Mesenchymal stem cell (in vitro differentiated cells and primary cell): ENCODE measurements at regions not wholly inside any gene's neighbourhood (a gene's known extent, or its start where the extent isn't known, plus 50 kb on each side); places are given as distances from the start of the nearest gene placed in this dataset.

Experiments
- DNase-seq: peaks from one replicate; pipeline ENCODE4 v3.0.0-alpha.2; 2013
- H2AFZ ChIP-seq: one replicate; pipeline ENCODE4 v1.6.1; 2013; ENCODE audit warnings: low read depth, mild to moderate bottlenecking, control low read depth, inconsistent platforms, low read length, moderate library complexity
- H2AK5ac ChIP-seq: 2 replicates; pipeline ENCODE4 v1.6.1; 2013; ENCODE audit warnings: low read length, moderate library complexity, mild to moderate bottlenecking, inconsistent platforms; ENCODE audit not compliant: severe bottlenecking
- H2BK120ac ChIP-seq: one replicate; pipeline ENCODE4 v1.6.1; 2013; ENCODE audit warnings: low read depth, mild to moderate bottlenecking, inconsistent platforms, low read length, moderate library complexity
- H2BK12ac ChIP-seq, 2 experiments: one replicate each; pipeline ENCODE4 v1.6.1; 2013; ENCODE audit warnings: inconsistent platforms in 2 of 2, low read length in 2 of 2, mild to moderate bottlenecking in 2 of 2, moderate library complexity in 2 of 2, control low read depth in 1 of 2
- H2BK15ac ChIP-seq: one replicate; pipeline ENCODE4 v1.6.1; 2013; ENCODE audit warnings: mild to moderate bottlenecking, low read depth, inconsistent platforms; ENCODE audit not compliant: poor library complexity, severe bottlenecking
- H2BK5ac ChIP-seq: 2 replicates; pipeline ENCODE4 v1.6.1; 2013; ENCODE audit warnings: low read depth, mild to moderate bottlenecking, low read length, control low read depth, inconsistent platforms; ENCODE audit not compliant: poor library complexity, severe bottlenecking
- H3K14ac ChIP-seq, 2 experiments: one replicate each; pipeline ENCODE4 v1.6.1; 2013; ENCODE audit warnings: inconsistent platforms in 2 of 2, low read length in 2 of 2, control low read depth in 1 of 2, mild to moderate bottlenecking in 1 of 2, moderate library complexity in 1 of 2
- H3K18ac ChIP-seq, 2 experiments: one replicate each; pipeline ENCODE4 v1.6.1; 2013; ENCODE audit warnings: inconsistent platforms in 2 of 2, low read length in 2 of 2, control low read depth in 1 of 2, low read depth in 1 of 2, mild to moderate bottlenecking in 1 of 2
- H3K23ac ChIP-seq, 2 experiments: one replicate each; pipeline ENCODE4 v1.6.1; 2013; ENCODE audit warnings: inconsistent platforms in 2 of 2, low read length in 2 of 2, mild to moderate bottlenecking in 2 of 2, moderate library complexity in 2 of 2, control low read depth in 1 of 2
- H3K27ac ChIP-seq: 2 replicates; pipeline ENCODE4 v1.5.1; 2013; ENCODE audit warnings: mild to moderate bottlenecking, moderate library complexity, low read length, control low read depth, inconsistent platforms; ENCODE audit not compliant: poor library complexity, severe bottlenecking
- H3K27me3 ChIP-seq, 2 experiments: 2 replicates each; pipeline versions ENCODE4 v1.6.1 to v1.7.0; 2013; ENCODE audit warnings: low read length in 2 of 2, mild to moderate bottlenecking in 2 of 2, moderate library complexity in 2 of 2, control low read depth in 1 of 2, inconsistent platforms in 1 of 2; ENCODE audit not compliant: control insufficient read depth in 1 of 2, insufficient read depth in 1 of 2
- H3K36me3 ChIP-seq, 2 experiments: 2 replicates each; pipeline versions ENCODE4 v1.6.1 to v1.7.0; 2013; ENCODE audit warnings: low read length in 2 of 2, control low read depth in 1 of 2, inconsistent platforms in 1 of 2, low read depth in 1 of 2, mild to moderate bottlenecking in 1 of 2; ENCODE audit not compliant: insufficient read depth in 2 of 2, control insufficient read depth in 1 of 2
- H3K4ac ChIP-seq, 2 experiments: one replicate each; pipeline ENCODE4 v1.6.1; 2013; ENCODE audit warnings: inconsistent platforms in 2 of 2, low read length in 2 of 2, mild to moderate bottlenecking in 2 of 2, moderate library complexity in 2 of 2, control low read depth in 1 of 2, low read depth in 1 of 2
- H3K4me1 ChIP-seq: 2 replicates; pipeline ENCODE4 v1.6.1; 2013; ENCODE audit warnings: low read depth, low read length, control low read depth; ENCODE audit not compliant: control insufficient read depth, insufficient read depth
- H3K4me2 ChIP-seq: 2 replicates; pipeline ENCODE4 v1.6.1; 2013; ENCODE audit warnings: low read length, mild to moderate bottlenecking, inconsistent platforms; ENCODE audit not compliant: poor library complexity, severe bottlenecking
- H3K4me3 ChIP-seq, 2 experiments: 2 replicates each; pipeline versions ENCODE4 v1.5.1 to v1.7.0; 2013; ENCODE audit warnings: low read length in 2 of 2, mild to moderate bottlenecking in 2 of 2, control low read depth in 1 of 2, low read depth in 1 of 2; ENCODE audit not compliant: insufficient read depth in 1 of 2
- H3K79me1 ChIP-seq: replicated peaks from 2 replicates; pipeline ENCODE4 v1.6.1; 2013; ENCODE audit warnings: mild to moderate bottlenecking, control low read depth, low read length, inconsistent platforms; ENCODE audit not compliant: poor library complexity, severe bottlenecking
- H3K9ac ChIP-seq: 2 replicates; pipeline ENCODE4 v1.7.0; 2013; ENCODE audit warnings: mild to moderate bottlenecking, low read length, moderate library complexity
- H3K9me3 ChIP-seq: 2 replicates; pipeline ENCODE4 v1.7.0; 2013; ENCODE audit warnings: mild to moderate bottlenecking, low read length; ENCODE audit not compliant: control insufficient read depth
- H4K8ac ChIP-seq: one replicate; pipeline ENCODE4 v1.6.1; 2013; ENCODE audit warnings: inconsistent platforms, mild to moderate bottlenecking, low read length, moderate library complexity
- H4K91ac ChIP-seq: one replicate; pipeline ENCODE4 v1.6.1; 2013; ENCODE audit warnings: mild to moderate bottlenecking, low read length, inconsistent platforms
- WGBS: methylation state at CpG from one replicate; pipeline ENCODE4 v1.1.7; 2013; ENCODE audit warnings: mixed read lengths; 5-methylcytosine and 5-hydroxymethylcytosine counted together

DNA sequence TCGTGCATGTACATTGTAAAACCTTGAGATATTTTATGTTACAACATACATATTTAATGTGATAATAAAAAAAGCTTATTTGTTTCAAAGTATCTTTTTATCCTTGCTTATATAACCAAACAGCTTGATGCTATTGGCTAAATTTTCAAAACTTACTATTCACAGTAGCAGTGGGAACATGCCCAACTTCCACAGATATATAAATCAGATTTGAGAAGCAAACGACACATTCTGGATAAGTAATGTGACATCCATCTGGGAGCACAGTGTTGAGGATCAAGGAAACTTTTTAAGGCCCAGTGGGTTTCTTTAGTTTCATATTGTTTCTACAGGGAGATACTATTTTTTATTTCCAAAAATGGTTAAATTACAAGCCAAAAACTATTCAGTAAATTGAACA lies 350.7 kb downstream of the SEC23A start:
- Histone ChIP-seq H3K36me3 (no peaks in the 10 kb centered on the region), H3K14ac (no peak overlapping the region), H3K4ac (no peak overlapping the region), H2BK15ac (no peak overlapping the region), H2BK5ac (no peak overlapping the region), H2AFZ (no peak overlapping the region), H2BK120ac (no peak overlapping the region), H3K4me1 (no peaks in the 10 kb centered on the region), H3K23ac (no peak overlapping the region), H4K8ac (no peak overlapping the region), H3K27ac (no peak overlapping the region), H3K4me2 (no peak overlapping the region), H2AK5ac (no peak overlapping the region), H3K27me3 (no peaks in the 10 kb centered on the region), H3K18ac (no peak overlapping the region), H3K79me1 (no peaks in the 10 kb centered on the region), H3K9me3 (no peaks in the 10 kb centered on the region), H2BK12ac (no peak overlapping the region), H4K91ac (no peak overlapping the region), H3K9ac (no peak overlapping the region), H3K4me3 (no peak overlapping the region)
- DNase-seq = no peak
- WGBS = no CpG with 5 or more reads among the region's 2 CpGs

GRCh38 chr14:38751459-38751858 lies 351.6 kb downstream of the SEC23A start:
- no peaks in the 10 kb centered on the region for H3K36me3 ChIP-seq
- H3K9me3 ChIP-seq = no peaks in the 10 kb centered on the region
- H2AFZ ChIP-seq = no peak overlapping the region
- H4K91ac ChIP-seq = no peak overlapping the region
- no peaks in the 10 kb centered on the region for H3K4me1 ChIP-seq
- H3K4ac ChIP-seq = no peak overlapping the region
- H2BK120ac ChIP-seq = no peak overlapping the region
- H3K14ac ChIP-seq = no peak overlapping the region
- no peaks in the 10 kb centered on the region for H3K79me1 ChIP-seq
- no peak overlapping the region for H3K9ac ChIP-seq
- no peak overlapping the region for H2BK15ac ChIP-seq
- H2BK12ac ChIP-seq = no peak overlapping the region
- no peak overlapping the region for H3K23ac ChIP-seq
- H4K8ac ChIP-seq = no peak overlapping the region
- no peaks in the 10 kb centered on the region for H3K27me3 ChIP-seq
- no peak for DNase-seq
- no peak overlapping the region for H3K4me3 ChIP-seq
- no peak overlapping the region for H3K4me2 ChIP-seq
- H2BK5ac ChIP-seq = no peak overlapping the region
- H3K18ac ChIP-seq = no peak overlapping the region
- no peak overlapping the region for H2AK5ac ChIP-seq
- no peak overlapping the region for H3K27ac ChIP-seq

DNA sequence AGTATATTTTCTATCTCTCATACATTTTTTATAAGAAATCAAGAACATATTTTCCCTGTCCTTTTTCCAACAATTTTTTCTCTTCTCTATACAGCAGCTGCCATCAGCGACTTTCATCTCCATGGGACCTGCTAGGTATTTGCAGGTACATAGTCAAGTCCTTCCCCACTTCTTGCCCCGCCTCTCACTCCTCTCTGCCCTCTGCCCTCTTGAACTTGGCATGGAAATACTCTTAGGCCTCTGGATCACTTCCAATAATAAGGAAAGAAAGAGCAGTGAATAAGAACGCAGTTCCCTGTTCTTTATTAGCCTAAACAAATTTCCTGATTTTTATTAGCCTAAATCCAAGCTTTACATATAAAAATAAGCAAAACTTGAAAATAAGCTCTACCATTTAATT lies 353.1 kb downstream of the SEC23A start:
- DNase-seq = no peak
- no peak overlapping the region for H4K8ac ChIP-seq
- no peak overlapping the region for H2BK12ac ChIP-seq
- no peak overlapping the region for H3K9ac ChIP-seq
- H3K27me3 ChIP-seq = no peaks in the 10 kb centered on the region
- H4K91ac ChIP-seq = no peak overlapping the region
- H3K4me1 ChIP-seq = no peaks in the 10 kb centered on the region
- H2BK15ac ChIP-seq = no peak overlapping the region
- H3K18ac ChIP-seq = no peak overlapping the region
- no peak overlapping the region for H3K14ac ChIP-seq
- no peaks in the 10 kb centered on the region for H3K79me1 ChIP-seq
- H3K27ac ChIP-seq = no peak overlapping the region
- no peak overlapping the region for H3K23ac ChIP-seq
- no peak overlapping the region for H2AFZ ChIP-seq
- H3K36me3 ChIP-seq = no peaks in the 10 kb centered on the region
- H2BK5ac ChIP-seq = no peak overlapping the region
- no peaks in the 10 kb centered on the region for H3K9me3 ChIP-seq
- no peak overlapping the region for H3K4me3 ChIP-seq
- H2AK5ac ChIP-seq = no peak overlapping the region
- WGBS = 97% methylated on average over 3 of the region's 3 CpGs
- H3K4ac ChIP-seq = no peak overlapping the region
- H3K4me2 ChIP-seq = no peak overlapping the region
- H2BK120ac ChIP-seq = no peak overlapping the region

DNA sequence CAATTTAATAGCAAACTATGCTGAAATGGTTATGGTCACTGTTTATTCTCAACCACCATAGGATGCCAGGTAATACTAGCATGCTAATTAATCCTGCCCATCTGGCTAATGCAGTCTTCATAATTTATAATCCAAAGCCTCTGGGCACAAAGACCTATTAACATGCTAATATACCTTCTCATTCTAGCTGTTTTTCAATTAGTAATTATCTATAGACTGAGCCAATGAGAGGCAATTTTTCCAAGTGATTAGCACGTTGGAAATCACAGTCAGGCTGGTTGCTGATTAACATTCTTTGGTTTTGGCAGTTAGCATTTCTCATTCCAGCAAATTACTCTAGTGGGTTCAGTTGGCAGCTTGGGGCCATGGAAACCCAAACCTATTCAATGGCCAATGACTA lies 357.2 kb downstream of the SEC23A start:
- H3K18ac ChIP-seq = no peak overlapping the region
- 67% methylated on average over 1 of the region's 1 CpG for WGBS
- no peak overlapping the region for H3K23ac ChIP-seq
- no peak overlapping the region for H3K27ac ChIP-seq
- H3K9ac ChIP-seq = no peak overlapping the region
- H2BK5ac ChIP-seq = no peak overlapping the region
- H4K8ac ChIP-seq = no peak overlapping the region
- H3K4me3 ChIP-seq = no peak overlapping the region
- no peak overlapping the region for H2AFZ ChIP-seq
- no peak overlapping the region for H3K14ac ChIP-seq
- H2BK15ac ChIP-seq = no peak overlapping the region
- no peak overlapping the region for H2BK120ac ChIP-seq
- H3K27me3 ChIP-seq = no peaks in the 10 kb centered on the region
- DNase-seq = no peak
- no peak overlapping the region for H2AK5ac ChIP-seq
- H3K79me1 ChIP-seq = no peaks in the 10 kb centered on the region
- H2BK12ac ChIP-seq = no peak overlapping the region
- H3K4me2 ChIP-seq = no peak overlapping the region
- H3K4me1 ChIP-seq = no peaks in the 10 kb centered on the region
- no peak overlapping the region for H4K91ac ChIP-seq
- no peaks in the 10 kb centered on the region for H3K9me3 ChIP-seq
- no peaks in the 10 kb centered on the region for H3K36me3 ChIP-seq
- no peak overlapping the region for H3K4ac ChIP-seq
